Large intestine (tissue), 3 donors: ENCODE measurements at regions not wholly inside any gene's neighbourhood (a gene's known extent, or its start where the extent isn't known, plus 50 kb on each side); places are given as distances from the start of the nearest gene placed in this dataset.

Experiments used
- DNase-seq, 2 donors: peaks; one replicate each; pipeline versions ENCODE4 v3.0.0 to v3.0.0-alpha.2; 2013
- H3K27ac ChIP-seq: one replicate; pipeline ENCODE4 v1.5.1; 2013; ENCODE audit warnings: low read length
- H3K27me3 ChIP-seq: 2 replicates; pipeline ENCODE4 v1.6.1; 2013; ENCODE audit warnings: low read length; ENCODE audit not compliant: control insufficient read depth, insufficient read depth
- H3K36me3 ChIP-seq: 2 replicates; pipeline ENCODE4 v1.6.1; 2013; ENCODE audit warnings: low read length; ENCODE audit not compliant: control insufficient read depth, insufficient read depth
- H3K4me1 ChIP-seq: one replicate; pipeline ENCODE4 v1.6.1; 2013; ENCODE audit warnings: low read length; ENCODE audit not compliant: control insufficient read depth, insufficient read depth
- H3K4me3 ChIP-seq: one replicate; pipeline ENCODE4 v1.5.1; 2013; ENCODE audit warnings: low read length
- H3K9me3 ChIP-seq: one replicate; pipeline ENCODE4 v1.6.1; 2013; ENCODE audit warnings: mild to moderate bottlenecking, low read depth, low read length, moderate library complexity; ENCODE audit not compliant: control insufficient read depth
- WGBS: methylation state at CpG from one replicate; pipeline ENCODE4 v1.1.5; 2013; ENCODE audit warnings: low lambda C conversion rate; ENCODE audit not compliant: insufficient coverage; 5-methylcytosine and 5-hydroxymethylcytosine counted together

DNA sequence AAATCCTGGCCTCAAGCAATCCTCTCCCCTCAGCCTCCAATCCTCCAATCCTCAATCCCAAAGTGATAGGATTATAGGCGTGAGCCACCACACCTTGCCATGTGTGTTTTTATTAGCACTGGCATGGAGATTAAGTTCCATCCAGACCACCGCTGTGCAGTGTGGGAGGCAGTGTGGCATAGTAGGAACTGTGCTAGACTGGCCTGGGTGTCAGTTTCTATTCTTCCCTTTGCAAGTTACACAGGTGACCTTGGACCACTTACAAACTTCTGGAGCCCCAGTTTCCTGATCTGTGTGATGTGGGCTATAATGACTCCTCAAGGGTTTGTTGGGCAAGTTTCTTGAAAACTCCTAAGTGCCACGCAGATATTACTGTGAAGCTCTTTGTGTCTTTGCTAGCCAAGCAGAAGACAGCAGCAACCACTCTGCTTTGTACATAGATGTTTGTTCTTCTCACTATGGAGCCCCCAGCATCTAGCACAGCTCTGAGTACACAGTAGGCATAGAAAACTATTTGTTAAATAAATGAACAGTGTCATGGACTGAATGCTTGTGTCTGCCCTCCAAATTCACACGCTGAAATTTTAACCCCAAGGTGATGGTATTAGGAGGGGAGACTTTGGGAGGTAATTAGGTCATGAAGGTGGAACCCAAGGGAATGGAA is 93.0 kb downstream of the LBH start:
- Histone ChIP-seq H3K9me3 (no peaks in the 10 kb centered on the region), H3K27ac (no peak overlapping the region), H3K4me3 (no peak overlapping the region), H3K4me1 (no peaks in the 10 kb centered on the region), H3K36me3 (no peaks in the 10 kb centered on the region), H3K27me3 (no peaks in the 10 kb centered on the region)
- WGBS: no CpG with 5 or more reads among the region's 4 CpGs
- DNase-seq: no peak

- Histone ChIP-seq H3K4me3 (no peak overlapping the region), H3K27ac (no peak overlapping the region), H3K4me1 (no peaks in the 10 kb centered on the region), H3K27me3 (no peaks in the 10 kb centered on the region), H3K36me3 (no peaks in the 10 kb centered on the region), H3K9me3 (no peaks in the 10 kb centered on the region)
- DNase-seq: no peak
- 100% methylated on average over 1 of the region's 4 CpGs for WGBS
These were observed 94.4 kb downstream of the LBH start for GRCh38 chr2:30325600-30326328.

GRCh38 chr2:30326497-30326896 is 95.2 kb downstream of the LBH start:
- H3K4me1 ChIP-seq: no peaks in the 10 kb centered on the region
- WGBS: no CpG with 5 or more reads among the region's 6 CpGs
- H3K9me3 ChIP-seq: no peaks in the 10 kb centered on the region
- DNase-seq: no peak
- no peak overlapping the region for H3K4me3 ChIP-seq
- H3K36me3 ChIP-seq: no peaks in the 10 kb centered on the region
- no peak overlapping the region for H3K27ac ChIP-seq
- no peaks in the 10 kb centered on the region for H3K27me3 ChIP-seq

DNA sequence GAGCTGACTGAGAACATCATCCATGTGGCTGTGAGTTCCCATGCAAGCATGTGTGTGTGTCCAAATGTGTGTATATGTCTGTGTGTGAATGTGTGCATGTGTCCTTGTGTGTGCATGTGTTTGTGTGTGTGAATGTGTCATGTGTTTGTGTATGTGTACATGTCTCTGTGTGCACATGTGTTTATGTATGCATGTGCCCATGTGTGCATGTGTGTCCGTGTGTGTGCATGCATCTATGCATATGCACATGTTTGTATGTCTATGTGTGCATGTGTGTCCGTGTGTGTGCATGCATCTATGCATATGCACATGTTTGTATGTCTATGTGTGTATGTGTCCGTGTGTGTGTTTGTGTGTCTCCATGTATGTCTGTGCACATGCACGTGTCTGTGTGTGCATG is 99.7 kb downstream of the LBH start:
- H3K36me3 ChIP-seq: no peaks in the 10 kb centered on the region

GRCh38 chr2:30331869-30332268 is 100.5 kb downstream of the LBH start:
- no peaks in the 10 kb centered on the region for H3K9me3 ChIP-seq
- DNase-seq: no peak
- no peaks in the 10 kb centered on the region for H3K27me3 ChIP-seq
- no CpG with 5 or more reads among the region's 7 CpGs for WGBS
- H3K27ac ChIP-seq: no peak overlapping the region
- no peaks in the 10 kb centered on the region for H3K36me3 ChIP-seq
- H3K4me1 ChIP-seq: peaks cover 3% of the 10 kb centered on the region
- no peak overlapping the region for H3K4me3 ChIP-seq

More for the DNA sequence above, 99.7 kb downstream of the LBH start:
- H3K4me1 ChIP-seq: peaks cover 3% of the 10 kb centered on the region
- no CpG with 5 or more reads among the region's 4 CpGs for WGBS
- DNase-seq: no peak
- no peak overlapping the region for H3K4me3 ChIP-seq
- H3K9me3 ChIP-seq: no peaks in the 10 kb centered on the region
- no peak overlapping the region for H3K27ac ChIP-seq
- no peaks in the 10 kb centered on the region for H3K27me3 ChIP-seq

- H3K27me3 ChIP-seq: no peaks in the 10 kb centered on the region
- H3K9me3 ChIP-seq: no peaks in the 10 kb centered on the region
- H3K36me3 ChIP-seq: no peaks in the 10 kb centered on the region
- H3K4me1 ChIP-seq: peaks cover 3% of the 10 kb centered on the region
- no peak overlapping the region for H3K4me3 ChIP-seq
- WGBS: no CpG with 5 or more reads among the region's 4 CpGs
- no peak overlapping the region for H3K27ac ChIP-seq
- DNase-seq: peak in 1 of 2 donors; percentile 42
These were observed 101.6 kb downstream of the LBH start for GRCh38 chr2:30332791-30333453.

- Histone ChIP-seq H3K9me3 (no peaks in the 10 kb centered on the region), H3K4me1 (peaks cover 3% of the 10 kb centered on the region), H3K27me3 (no peaks in the 10 kb centered on the region), H3K4me3 (no peak overlapping the region), H3K36me3 (no peaks in the 10 kb centered on the region), H3K27ac (no peak overlapping the region)
- DNase-seq: no peak
- no CpG with 5 or more reads among the region's 3 CpGs for WGBS
These were observed 103.5 kb downstream of the LBH start for GRCh38 chr2:30334762-30335363.

DNA sequence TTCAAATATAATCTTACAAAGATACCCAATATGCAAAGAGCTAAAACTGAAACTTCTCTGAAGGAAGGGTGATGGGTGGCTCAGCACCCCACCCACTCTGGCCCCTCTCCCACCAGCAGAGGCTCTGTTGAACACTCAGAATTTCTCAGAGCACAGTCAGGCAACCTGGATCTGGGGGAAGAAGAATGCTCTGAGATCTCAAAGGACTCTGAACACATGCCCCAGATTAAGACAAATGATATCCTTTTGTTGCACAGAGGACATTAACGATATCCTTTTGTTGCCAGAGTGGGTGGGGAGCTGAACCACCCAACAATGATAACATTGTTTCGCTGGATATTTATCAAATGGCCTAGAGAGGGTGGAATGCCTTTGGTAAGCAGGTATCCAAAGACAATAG is 104.8 kb downstream of the LBH start:
- no peak for DNase-seq
- H3K9me3 ChIP-seq: no peaks in the 10 kb centered on the region
- no peaks in the 10 kb centered on the region for H3K27me3 ChIP-seq
- no peak overlapping the region for H3K4me3 ChIP-seq
- no peaks in the 10 kb centered on the region for H3K36me3 ChIP-seq
- no peak overlapping the region for H3K27ac ChIP-seq
- peaks cover 3% of the 10 kb centered on the region for H3K4me1 ChIP-seq
- WGBS: no CpG with 5 or more reads among the region's 2 CpGs

DNA sequence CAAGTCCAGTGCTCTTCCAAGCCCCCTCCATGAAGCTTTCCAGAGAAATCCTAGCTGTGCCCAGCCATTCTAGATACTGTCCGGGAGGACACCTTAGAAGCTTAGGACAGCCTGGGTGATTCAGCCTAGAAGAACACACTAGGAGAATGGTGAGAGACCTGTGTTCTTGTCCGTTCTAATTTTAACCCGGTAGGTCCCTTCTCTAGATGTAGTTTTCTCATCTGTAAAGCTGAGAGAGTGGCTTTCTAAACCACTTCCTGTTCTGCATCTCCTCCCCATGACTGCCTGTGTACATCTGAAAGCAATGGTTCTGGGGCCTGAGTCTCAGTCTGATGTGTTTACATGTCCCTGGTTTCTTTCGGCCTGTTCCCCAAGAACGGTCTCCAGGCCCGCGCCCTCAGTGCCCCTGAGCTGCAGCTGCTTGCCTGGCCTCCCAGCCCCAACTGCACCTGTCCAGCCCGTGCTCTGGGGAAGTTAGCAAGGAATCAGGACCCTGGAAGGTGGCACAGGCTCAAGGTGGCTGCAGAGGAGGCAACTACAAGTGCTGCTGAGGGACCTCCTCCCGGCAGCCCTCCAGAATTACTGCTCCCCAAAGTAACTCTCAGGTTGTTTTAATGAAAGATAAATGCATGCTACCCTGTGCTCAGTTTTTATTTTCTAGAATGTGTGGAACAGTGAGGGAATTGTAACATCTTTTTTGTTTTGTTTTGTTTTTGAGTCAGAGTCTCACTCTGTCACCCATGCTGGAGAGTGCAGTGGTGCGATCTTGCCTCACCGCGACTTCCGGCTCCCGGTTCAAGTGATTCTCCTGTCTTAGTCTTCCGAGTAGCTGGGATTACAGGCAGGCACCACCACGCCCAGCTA is 105.9 kb downstream of the LBH start:
- H3K4me1 ChIP-seq: peaks cover 3% of the 10 kb centered on the region
- no peaks in the 10 kb centered on the region for H3K9me3 ChIP-seq
- no CpG with 5 or more reads among the region's 16 CpGs for WGBS
- DNase-seq: peak in 1 of 2 donors; percentile 14
- H3K27me3 ChIP-seq: no peaks in the 10 kb centered on the region
- H3K36me3 ChIP-seq: no peaks in the 10 kb centered on the region
- no peak overlapping the region for H3K27ac ChIP-seq
- no peak overlapping the region for H3K4me3 ChIP-seq

DNA sequence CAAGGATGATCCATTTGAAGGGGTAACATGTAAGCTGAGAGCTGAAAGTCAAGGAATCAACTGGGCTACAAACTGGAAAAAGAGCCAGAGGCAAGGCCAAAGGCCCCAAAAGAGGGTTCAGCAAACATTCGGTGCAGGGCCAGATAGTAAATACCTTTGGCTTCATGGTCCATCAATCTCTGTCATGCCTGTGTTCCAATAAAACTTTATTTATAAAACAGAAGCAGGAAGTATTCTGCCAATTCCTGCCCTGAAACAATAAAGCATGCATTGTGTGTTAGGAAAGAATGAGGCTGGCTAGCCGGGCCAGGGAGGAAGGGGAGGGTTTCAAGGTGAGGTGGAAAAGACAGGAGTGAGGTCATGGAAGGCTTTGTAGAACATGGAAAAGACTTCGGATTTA is 107.1 kb downstream of the LBH start:
- H3K36me3 ChIP-seq: no peaks in the 10 kb centered on the region
- H3K4me1 ChIP-seq: no peaks in the 10 kb centered on the region
- H3K4me3 ChIP-seq: no peak overlapping the region
- DNase-seq: no peak
- 75% methylated on average over 1 of the region's 3 CpGs for WGBS
- H3K27ac ChIP-seq: no peak overlapping the region
- no peaks in the 10 kb centered on the region for H3K9me3 ChIP-seq
- H3K27me3 ChIP-seq: no peaks in the 10 kb centered on the region
